ENCODE measurements at regions not wholly inside any gene's neighbourhood (a gene's known extent, or its start where the extent isn't known, plus 50 kb on each side); places are given as distances from the start of the nearest gene placed in this dataset.
"Not testable (repeated sequence)": the region's sequence is repeated elsewhere in the genome, so short reads cannot be mapped to it uniquely, and the experiment has no call there.

GRCh38 chr10:28480628-28480965 is 52.3 kb upstream of the WAC start:
- H3K4me3 ChIP-seq (ENCODE audit: low read length), result no peak overlapping the region
- H3K4me2 ChIP-seq (ENCODE audit: low read length), result no peak overlapping the region
- H4K20me1 ChIP-seq (ENCODE audit: insufficient read depth, low read length), result no peaks in the 10 kb centered on the region
- no peaks in the 10 kb centered on the region for H3K4me1 ChIP-seq (ENCODE audit: low read length)
- H3K79me2 ChIP-seq (ENCODE audit: low read length), result no peaks in the 10 kb centered on the region
- H3K9me3 ChIP-seq (ENCODE audit: insufficient read depth, low read length), result no peaks in the 10 kb centered on the region
- H3K27ac ChIP-seq (ENCODE audit: low read length), result no peak overlapping the region
- H3K36me3 ChIP-seq (replicated peaks; ENCODE audit: low read depth, low read length), result no peaks in the 10 kb centered on the region
- no peak overlapping the region for H2AFZ ChIP-seq (ENCODE audit: low read depth, low read length)
- no peaks in the 10 kb centered on the region for H3K27me3 ChIP-seq (ENCODE audit: low read depth, low read length)
- no peak overlapping the region for H3K9ac ChIP-seq (ENCODE audit: low read length)
- TF ChIP-seq EZH2phosphoT487 (IDR thresholded peaks at IDR 0.05; ENCODE audit: low read depth) (no peak), CTCF (IDR thresholded peaks at IDR 0.05; ENCODE audit: low read depth, low read length) (no peak)

- H3K27ac ChIP-seq (ENCODE audit: low read length); H3K9me3 ChIP-seq (ENCODE audit: insufficient read depth, low read length); H3K36me3 ChIP-seq (replicated peaks; ENCODE audit: low read depth, low read length); H3K27me3 ChIP-seq (ENCODE audit: low read depth, low read length); H3K4me2 ChIP-seq (ENCODE audit: low read length); H3K9ac ChIP-seq (ENCODE audit: low read length); H3K79me2 ChIP-seq (ENCODE audit: low read length); H4K20me1 ChIP-seq (ENCODE audit: insufficient read depth, low read length); H2AFZ ChIP-seq (ENCODE audit: low read depth, low read length); H3K4me3 ChIP-seq (ENCODE audit: low read length); H3K4me1 ChIP-seq (ENCODE audit: low read length): not testable (repeated sequence)
Observed at GRCh38 chr10:28481346-28481745, 51.6 kb upstream of the WAC start.

GRCh38 chr10:28481968-28482367 is 51.0 kb upstream of the WAC start:
- H3K4me1 ChIP-seq (ENCODE audit: low read length), result no peaks in the 10 kb centered on the region
- H3K27ac ChIP-seq (ENCODE audit: low read length), result no peak overlapping the region
- no peaks in the 10 kb centered on the region for H4K20me1 ChIP-seq (ENCODE audit: insufficient read depth, low read length)
- H3K27me3 ChIP-seq (ENCODE audit: low read depth, low read length), result no peaks in the 10 kb centered on the region
- H3K9me3 ChIP-seq (ENCODE audit: insufficient read depth, low read length), result no peaks in the 10 kb centered on the region
- no peak overlapping the region for H2AFZ ChIP-seq (ENCODE audit: low read depth, low read length)
- no peak overlapping the region for H3K4me2 ChIP-seq (ENCODE audit: low read length)
- no peak for TF ChIP-seq CTCF (IDR thresholded peaks at IDR 0.05; ENCODE audit: low read depth, low read length)
- no peak for TF ChIP-seq EZH2phosphoT487 (IDR thresholded peaks at IDR 0.05; ENCODE audit: low read depth)
- H3K4me3 ChIP-seq (ENCODE audit: low read length), result no peak overlapping the region
- H3K79me2 ChIP-seq (ENCODE audit: low read length), result no peaks in the 10 kb centered on the region
- H3K9ac ChIP-seq (ENCODE audit: low read length), result no peak overlapping the region
- no peaks in the 10 kb centered on the region for H3K36me3 ChIP-seq (replicated peaks; ENCODE audit: low read depth, low read length)
